RWPE2 (cell line): ENCODE measurements at regions not wholly inside any gene's neighbourhood (a gene's known extent, or its start where the extent isn't known, plus 50 kb on each side); places are given as distances from the start of the nearest gene placed in this dataset.
"Not testable (repeated sequence)": the region's sequence is repeated elsewhere in the genome, so short reads cannot be mapped to it uniquely, and the experiment has no call there.

Experiments
- ATAC-seq: fragments of 200-7000 bp; cut with Tn5 transposase; 3 replicates; pipeline ENCODE4 v1.9.1; 2021; ENCODE audit warnings: low read depth
- DNase-seq: peaks from one replicate; pipeline ENCODE4 v3.0.0-alpha.2; 2020; ENCODE audit warnings: low spot score
- H3K27ac ChIP-seq: fragments of 450-650 bp; 2 replicates; pipeline ENCODE4 v1.5.1; 2017; ENCODE audit warnings: mild to moderate bottlenecking; ENCODE audit not compliant: poor library complexity, severe bottlenecking
- H3K27me3 ChIP-seq: fragments of 250-450 bp; sonication (Bioruptor Pico); 2 replicates; pipeline ENCODE4 v1.5.1; 2021; ENCODE audit warnings: mild to moderate bottlenecking, moderate library complexity; ENCODE audit not compliant: insufficient read depth, poor library complexity, severe bottlenecking
- H3K36me3 ChIP-seq: fragments of 250-450 bp; sonication (Bioruptor Pico); 2 replicates; pipeline ENCODE4 v1.5.1; 2020; ENCODE audit warnings: low read depth, mild to moderate bottlenecking, moderate library complexity
- H3K4me1 ChIP-seq: fragments of 250-450 bp; sonication (Bioruptor Pico); 2 replicates; pipeline ENCODE4 v1.5.1; 2021; ENCODE audit warnings: mild to moderate bottlenecking, moderate library complexity; ENCODE audit not compliant: insufficient read depth, poor library complexity, severe bottlenecking
- H3K4me3 ChIP-seq: fragments of 250-450 bp; sonication (Bioruptor Pico); 2 replicates; pipeline ENCODE4 v1.5.1; 2021; ENCODE audit warnings: mild to moderate bottlenecking, moderate library complexity; ENCODE audit not compliant: severe bottlenecking
- H3K9me3 ChIP-seq: fragments of 250-450 bp; sonication (Bioruptor Pico); 2 replicates; pipeline ENCODE4 v1.5.1; 2021; ENCODE audit warnings: mild to moderate bottlenecking, moderate library complexity; ENCODE audit not compliant: severe bottlenecking
- CTCF ChIP-seq: fragments of 450-650 bp; IDR thresholded peaks from one replicate; pipeline ENCODE4 v1.5.1; 2017; ENCODE audit warnings: mild to moderate bottlenecking, moderate library complexity; ENCODE audit not compliant: poor library complexity, severe bottlenecking

- no peaks in the 10 kb centered on the region for H3K4me1 ChIP-seq
- H3K9me3 ChIP-seq: no peaks in the 10 kb centered on the region
- H3K27ac ChIP-seq: no peak overlapping the region
- H3K27me3 ChIP-seq: no peaks in the 10 kb centered on the region
- no peaks in the 10 kb centered on the region for H3K36me3 ChIP-seq
- DNase-seq: no peak
- TF ChIP-seq CTCF: no peak
- H3K4me3 ChIP-seq: no peak overlapping the region
- ATAC-seq: no peak
Observed at GRCh38 chr14:106166232-106166631, 639.8 kb downstream of the TMEM121 start.

- no peak for ATAC-seq
Observed at GRCh38 chr14:106166650-106167204, 640.3 kb downstream of the TMEM121 start.

GRCh38 chr14:106170163-106170658 is 643.8 kb downstream of the TMEM121 start:
- H3K36me3 ChIP-seq, H3K27ac ChIP-seq, H3K27me3 ChIP-seq, ATAC-seq, H3K4me1 ChIP-seq, DNase-seq, H3K4me3 ChIP-seq, H3K9me3 ChIP-seq: not testable (repeated sequence)

More at GRCh38 chr14:106166650-106167204, 640.3 kb downstream of the TMEM121 start:
- TF ChIP-seq CTCF: no peak
- H3K27me3 ChIP-seq: no peaks in the 10 kb centered on the region
- no peak overlapping the region for H3K27ac ChIP-seq
- no peak for DNase-seq
- no peaks in the 10 kb centered on the region for H3K9me3 ChIP-seq
- H3K36me3 ChIP-seq: no peaks in the 10 kb centered on the region
- H3K4me1 ChIP-seq: no peaks in the 10 kb centered on the region
- H3K4me3 ChIP-seq: no peak overlapping the region

- no peaks in the 10 kb centered on the region for H3K36me3 ChIP-seq
- no peaks in the 10 kb centered on the region for H3K27me3 ChIP-seq
- H3K27ac ChIP-seq: no peak overlapping the region
- DNase-seq (no peak), ATAC-seq (no peak)
- H3K4me1 ChIP-seq: no peaks in the 10 kb centered on the region
- no peak for TF ChIP-seq CTCF
- no peak overlapping the region for H3K4me3 ChIP-seq
- no peaks in the 10 kb centered on the region for H3K9me3 ChIP-seq
Observed at GRCh38 chr14:106174206-106174605, 647.8 kb downstream of the TMEM121 start.

GRCh38 chr14:106177266-106178246 is 651.2 kb downstream of the TMEM121 start:
- ATAC-seq, H3K4me3 ChIP-seq, H3K27me3 ChIP-seq, H3K9me3 ChIP-seq, H3K4me1 ChIP-seq, DNase-seq, H3K27ac ChIP-seq, H3K36me3 ChIP-seq: not testable (repeated sequence)
